Epidermal melanocyte (primary cell): ENCODE measurements at regions not wholly inside any gene's neighbourhood (a gene's known extent, or its start where the extent isn't known, plus 50 kb on each side); places are given as distances from the start of the nearest gene placed in this dataset.

ENCODE experiments used
- DNase-seq: peaks from one replicate; pipeline ENCODE4 v3.0.0; 2011; ENCODE audit warnings: low spot score; ENCODE audit not compliant: insufficient read length

- DNase-seq, result no peak
Observed at GRCh38 chr7:52486267-52486666, 549.2 kb upstream of the POM121L12 start.

GRCh38 chr7:52482076-52482475 is 553.4 kb upstream of the POM121L12 start:
- no peak for DNase-seq

GRCh38 chr7:52481571-52481970 is 553.9 kb upstream of the POM121L12 start:
- DNase-seq, result no peak

- no peak for DNase-seq
Observed at GRCh38 chr7:52479990-52480389, 555.4 kb upstream of the POM121L12 start.

GRCh38 chr7:52475001-52475582 is 560.3 kb upstream of the POM121L12 start:
- no peak for DNase-seq

- DNase-seq, result no peak
Observed at GRCh38 chr7:52473756-52474155, 561.7 kb upstream of the POM121L12 start.

GRCh38 chr7:52472006-52472620 is 563.3 kb upstream of the POM121L12 start:
- no peak for DNase-seq

GRCh38 chr7:52465216-52465615 is 570.2 kb upstream of the POM121L12 start:
- DNase-seq, result no peak

- no peak for DNase-seq
Observed at GRCh38 chr7:52463341-52463740, 572.1 kb upstream of the POM121L12 start.

- DNase-seq, result no peak
Observed at GRCh38 chr7:52462474-52462873, 573.0 kb upstream of the POM121L12 start.

GRCh38 chr7:52455571-52455970 is 579.9 kb upstream of the POM121L12 start:
- no peak for DNase-seq

GRCh38 chr7:52450816-52451215 is 584.6 kb upstream of the POM121L12 start:
- no peak for DNase-seq

GRCh38 chr7:52447581-52448180 is 587.8 kb upstream of the POM121L12 start:
- no peak for DNase-seq

GRCh38 chr7:52436278-52436677 is 599.2 kb upstream of the POM121L12 start:
- no peak for DNase-seq

GRCh38 chr7:52431082-52431815 is 604.2 kb upstream of the POM121L12 start:
- DNase-seq, result no peak

- no peak for DNase-seq
Observed at GRCh38 chr7:52423251-52423650, 612.2 kb upstream of the POM121L12 start.

GRCh38 chr7:52413051-52413450 is 622.4 kb upstream of the POM121L12 start:
- no peak for DNase-seq

- DNase-seq, result no peak
Observed at GRCh38 chr7:52410032-52410431, 625.4 kb upstream of the POM121L12 start.

GRCh38 chr7:52406808-52407207 is 628.6 kb upstream of the POM121L12 start:
- DNase-seq, result no peak

GRCh38 chr7:52382731-52383130 is 652.7 kb upstream of the POM121L12 start:
- no peak for DNase-seq

- DNase-seq, result no peak
Observed at GRCh38 chr7:52369922-52370321, 665.5 kb upstream of the POM121L12 start.

GRCh38 chr7:52365349-52365748 is 670.1 kb upstream of the POM121L12 start:
- DNase-seq, result no peak
